WTC11 (cell line): ENCODE measurements at regions not wholly inside any gene's neighbourhood (a gene's known extent, or its start where the extent isn't known, plus 50 kb on each side); places are given as distances from the start of the nearest gene placed in this dataset.

Experiments
- ATAC-seq: fragments of 200-7000 bp; cut with Tn5 transposase; 2 replicates; pipeline ENCODE4 v1.10.0; 2021; ENCODE audit warnings: mild to moderate bottlenecking, moderate library complexity
- CTCF ChIA-PET: fragments of 300-600 bp; sonication (Branson Sonifier 250); formaldehyde crosslinking; loops from one replicate; lab custom pipeline; 2021; ENCODE audit warnings: antibody characterized with exemption; lab: Charles Lee
- POLR2A ChIA-PET: fragments of 350-600 bp; sonication (Branson Sonifier 250); formaldehyde crosslinking; loops from one replicate; lab custom pipeline; 2021; ENCODE audit warnings: antibody characterized with exemption; lab: Charles Lee
- DNase-seq: peaks from one replicate; pipeline ENCODE4 v3.0.0; 2021; ENCODE audit warnings: low spot score
- H3K27ac Mint-ChIP-seq: 2 replicates; pipeline ENCODE4 v1.8.0; 2021; ENCODE audit warnings: mixed read lengths
- H3K27me3 Mint-ChIP-seq: 2 replicates; pipeline ENCODE4 v1.8.0; 2021; ENCODE audit warnings: low read depth, mild to moderate bottlenecking, moderate library complexity, mixed read lengths
- H3K36me3 Mint-ChIP-seq: 2 replicates; pipeline ENCODE4 v1.8.0; 2021; ENCODE audit warnings: mixed read lengths
- H3K4me1 Mint-ChIP-seq: 2 replicates; pipeline ENCODE4 v1.8.0; 2022; ENCODE audit warnings: mixed read lengths
- H3K4me3 Mint-ChIP-seq: 2 replicates; pipeline ENCODE4 v1.8.0; 2021; ENCODE audit warnings: mild to moderate bottlenecking, moderate library complexity, mixed read lengths
- H3K9me3 Mint-ChIP-seq: 2 replicates; pipeline ENCODE4 v1.8.0; 2021; ENCODE audit warnings: mixed read lengths
- ATF1 ChIP-seq: sonication (generic); formaldehyde crosslinking; IDR thresholded peaks from 2 replicates; pipeline ENCODE4 v1.8.1; 2023; ENCODE audit warnings: mild to moderate bottlenecking, moderate library complexity, missing genetic modification reagents
- CDX4 ChIP-seq: fragments of 250-450 bp; sonication (Bioruptor Pico); IDR thresholded peaks from 2 replicates; pipeline ENCODE4 v1.9.0; 2021; ENCODE audit warnings: moderate library complexity, mild to moderate bottlenecking, inconsistent platforms, borderline replicate concordance
- ESRRA ChIP-seq: sonication (generic); formaldehyde crosslinking; IDR thresholded peaks from 2 replicates; pipeline ENCODE4 v1.8.1; 2022; ENCODE audit warnings: mild to moderate bottlenecking, missing genetic modification reagents, borderline replicate concordance
- FOXP4 ChIP-seq: sonication (generic); formaldehyde crosslinking; IDR thresholded peaks from 2 replicates; pipeline ENCODE4 v1.8.0; 2022; ENCODE audit warnings: mild to moderate bottlenecking, missing genetic modification reagents
- GTF2I ChIP-seq: fragments of 250-450 bp; sonication (Bioruptor Pico); conservative IDR thresholded peaks from 2 replicates; pipeline ENCODE4 v1.4.0; 2021; ENCODE audit warnings: mild to moderate bottlenecking
- NFYB ChIP-seq: sonication (generic); formaldehyde crosslinking; conservative IDR thresholded peaks from 2 replicates; pipeline ENCODE4 v1.8.0; 2022; ENCODE audit warnings: low read depth, missing genetic modification reagents
- NR2C2 ChIP-seq: sonication (generic); formaldehyde crosslinking; IDR thresholded peaks from 2 replicates; pipeline ENCODE4 v1.8.0; 2022; ENCODE audit warnings: mild to moderate bottlenecking, missing genetic modification reagents
- NR3C1 ChIP-seq: sonication (generic); formaldehyde crosslinking; conservative IDR thresholded peaks from 2 replicates; pipeline ENCODE4 v1.8.1; 2023; ENCODE audit warnings: low read depth, mild to moderate bottlenecking, missing genetic modification reagents
- PRRX2 ChIP-seq: fragments of 250-450 bp; sonication (Bioruptor Pico); IDR thresholded peaks from 2 replicates; pipeline ENCODE4 v1.8.0; 2021; ENCODE audit warnings: mild to moderate bottlenecking
- RELA ChIP-seq: sonication (generic); formaldehyde crosslinking; IDR thresholded peaks from 2 replicates; pipeline ENCODE4 v1.8.1; 2022; ENCODE audit warnings: missing genetic modification reagents, mild to moderate bottlenecking, borderline replicate concordance
- SP1 ChIP-seq: sonication (generic); formaldehyde crosslinking; conservative IDR thresholded peaks from 2 replicates; pipeline ENCODE4 v1.8.1; 2022; ENCODE audit warnings: missing genetic modification reagents
- TEAD4 ChIP-seq: sonication (generic); formaldehyde crosslinking; IDR thresholded peaks from 2 replicates; pipeline ENCODE4 v1.8.0; 2022; ENCODE audit warnings: mild to moderate bottlenecking, missing genetic modification reagents
- ZNF138 ChIP-seq: sonication (generic); formaldehyde crosslinking; conservative IDR thresholded peaks from 2 replicates; pipeline ENCODE4 v1.8.1; 2022; ENCODE audit warnings: mild to moderate bottlenecking, moderate library complexity, missing genetic modification reagents
- ZNF219 ChIP-seq: sonication (generic); formaldehyde crosslinking; IDR thresholded peaks from 2 replicates; pipeline ENCODE4 v1.8.0; 2023; ENCODE audit warnings: missing genetic modification reagents, mild to moderate bottlenecking, borderline replicate concordance
- ZNF263 ChIP-seq: sonication (generic); formaldehyde crosslinking; IDR thresholded peaks from 2 replicates; pipeline ENCODE4 v1.8.1; 2022; ENCODE audit warnings: low read depth, mild to moderate bottlenecking, moderate library complexity, missing genetic modification reagents
- ZNF532 ChIP-seq: fragments of 250-450 bp; sonication (Bioruptor Pico); IDR thresholded peaks from 2 replicates; pipeline ENCODE4 v1.9.0; 2021; ENCODE audit warnings: mild to moderate bottlenecking, borderline replicate concordance
- TF ChIP-seq, protein P1 (sequence below): sonication (generic); formaldehyde crosslinking; IDR thresholded peaks from 2 replicates; pipeline ENCODE4 v1.8.0; 2023; ENCODE audit warnings: mild to moderate bottlenecking, missing genetic modification reagents
- TF ChIP-seq, protein P2 (sequence below): sonication (generic); formaldehyde crosslinking; IDR thresholded peaks from 2 replicates; pipeline ENCODE4 v1.8.1; 2023; ENCODE audit warnings: mild to moderate bottlenecking, missing genetic modification reagents, moderate library complexity
- TF ChIP-seq, protein P3 (sequence below): sonication (generic); formaldehyde crosslinking; IDR thresholded peaks from 2 replicates; pipeline ENCODE4 v1.8.0; 2022; ENCODE audit warnings: mild to moderate bottlenecking, missing genetic modification reagents
- TF ChIP-seq, protein P4 (sequence below): sonication (generic); formaldehyde crosslinking; IDR thresholded peaks from 2 replicates; pipeline ENCODE4 v1.8.1; 2023; ENCODE audit warnings: mild to moderate bottlenecking, missing genetic modification reagents

GRCh38 chr10:80871083-80871482 is 333.4 kb downstream of the SH2D4B start:
- Mint-ChIP-seq H3K4me3 (no peak overlapping the region), H3K36me3 (peaks cover 10% of the 10 kb centered on the region), H3K27me3 (no peaks in the 10 kb centered on the region; the same call in 1 of the 2 replicates), H3K4me1 (no peaks in the 10 kb centered on the region), H3K27ac (no peak overlapping the region), H3K9me3 (peaks cover 31% of the 10 kb centered on the region)
- ChIA-PET CTCF (no interaction called here), POLR2A (no interaction called here)
- DNase-seq (no peak), ATAC-seq (no peak)
- no peak for TF ChIP-seq ESRRA (CRISPR knock-in tag)
- TF ChIP-seq, protein P1, sequence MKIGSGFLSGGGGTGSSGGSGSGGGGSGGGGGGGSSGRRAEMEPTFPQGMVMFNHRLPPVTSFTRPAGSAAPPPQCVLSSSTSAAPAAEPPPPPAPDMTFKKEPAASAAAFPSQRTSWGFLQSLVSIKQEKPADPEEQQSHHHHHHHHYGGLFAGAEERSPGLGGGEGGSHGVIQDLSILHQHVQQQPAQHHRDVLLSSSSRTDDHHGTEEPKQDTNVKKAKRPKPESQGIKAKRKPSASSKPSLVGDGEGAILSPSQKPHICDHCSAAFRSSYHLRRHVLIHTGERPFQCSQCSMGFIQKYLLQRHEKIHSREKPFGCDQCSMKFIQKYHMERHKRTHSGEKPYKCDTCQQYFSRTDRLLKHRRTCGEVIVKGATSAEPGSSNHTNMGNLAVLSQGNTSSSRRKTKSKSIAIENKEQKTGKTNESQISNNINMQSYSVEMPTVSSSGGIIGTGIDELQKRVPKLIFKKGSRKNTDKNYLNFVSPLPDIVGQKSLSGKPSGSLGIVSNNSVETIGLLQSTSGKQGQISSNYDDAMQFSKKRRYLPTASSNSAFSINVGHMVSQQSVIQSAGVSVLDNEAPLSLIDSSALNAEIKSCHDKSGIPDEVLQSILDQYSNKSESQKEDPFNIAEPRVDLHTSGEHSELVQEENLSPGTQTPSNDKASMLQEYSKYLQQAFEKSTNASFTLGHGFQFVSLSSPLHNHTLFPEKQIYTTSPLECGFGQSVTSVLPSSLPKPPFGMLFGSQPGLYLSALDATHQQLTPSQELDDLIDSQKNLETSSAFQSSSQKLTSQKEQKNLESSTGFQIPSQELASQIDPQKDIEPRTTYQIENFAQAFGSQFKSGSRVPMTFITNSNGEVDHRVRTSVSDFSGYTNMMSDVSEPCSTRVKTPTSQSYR = no peak
- no peak for TF ChIP-seq NFYB (CRISPR knock-in tag)
- no peak for TF ChIP-seq TEAD4
- no peak for TF ChIP-seq NR3C1 (CRISPR knock-in tag)
- no peak for TF ChIP-seq SP1 (CRISPR knock-in tag)
- TF ChIP-seq, protein P2, sequence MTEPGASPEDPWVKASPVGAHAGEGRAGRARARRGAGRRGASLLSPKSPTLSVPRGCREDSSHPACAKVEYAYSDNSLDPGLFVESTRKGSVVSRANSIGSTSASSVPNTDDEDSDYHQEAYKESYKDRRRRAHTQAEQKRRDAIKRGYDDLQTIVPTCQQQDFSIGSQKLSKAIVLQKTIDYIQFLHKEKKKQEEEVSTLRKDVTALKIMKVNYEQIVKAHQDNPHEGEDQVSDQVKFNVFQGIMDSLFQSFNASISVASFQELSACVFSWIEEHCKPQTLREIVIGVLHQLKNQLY = no peak
- no peak for TF ChIP-seq ZNF138 (CRISPR knock-in tag)
- no peak for TF ChIP-seq PRRX2 (CRISPR knock-in tag)
- no peak for TF ChIP-seq RELA (CRISPR knock-in tag)
- TF ChIP-seq ZNF263 (CRISPR knock-in tag) = no peak
- TF ChIP-seq ZNF532 (CRISPR knock-in tag) = no peak
- TF ChIP-seq, protein P3, sequence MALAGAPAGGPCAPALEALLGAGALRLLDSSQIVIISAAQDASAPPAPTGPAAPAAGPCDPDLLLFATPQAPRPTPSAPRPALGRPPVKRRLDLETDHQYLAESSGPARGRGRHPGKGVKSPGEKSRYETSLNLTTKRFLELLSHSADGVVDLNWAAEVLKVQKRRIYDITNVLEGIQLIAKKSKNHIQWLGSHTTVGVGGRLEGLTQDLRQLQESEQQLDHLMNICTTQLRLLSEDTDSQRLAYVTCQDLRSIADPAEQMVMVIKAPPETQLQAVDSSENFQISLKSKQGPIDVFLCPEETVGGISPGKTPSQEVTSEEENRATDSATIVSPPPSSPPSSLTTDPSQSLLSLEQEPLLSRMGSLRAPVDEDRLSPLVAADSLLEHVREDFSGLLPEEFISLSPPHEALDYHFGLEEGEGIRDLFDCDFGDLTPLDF = no peak
- no peak for TF ChIP-seq GTF2I (CRISPR knock-in tag)
- no peak for TF ChIP-seq NR2C2 (CRISPR knock-in tag)
- TF ChIP-seq, protein P4, sequence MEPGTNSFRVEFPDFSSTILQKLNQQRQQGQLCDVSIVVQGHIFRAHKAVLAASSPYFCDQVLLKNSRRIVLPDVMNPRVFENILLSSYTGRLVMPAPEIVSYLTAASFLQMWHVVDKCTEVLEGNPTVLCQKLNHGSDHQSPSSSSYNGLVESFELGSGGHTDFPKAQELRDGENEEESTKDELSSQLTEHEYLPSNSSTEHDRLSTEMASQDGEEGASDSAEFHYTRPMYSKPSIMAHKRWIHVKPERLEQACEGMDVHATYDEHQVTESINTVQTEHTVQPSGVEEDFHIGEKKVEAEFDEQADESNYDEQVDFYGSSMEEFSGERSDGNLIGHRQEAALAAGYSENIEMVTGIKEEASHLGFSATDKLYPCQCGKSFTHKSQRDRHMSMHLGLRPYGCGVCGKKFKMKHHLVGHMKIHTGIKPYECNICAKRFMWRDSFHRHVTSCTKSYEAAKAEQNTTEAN (CRISPR knock-in tag) = no peak
- no peak for TF ChIP-seq ZNF219 (CRISPR knock-in tag)

GRCh38 chr10:80878330-80878729 is 340.6 kb downstream of the SH2D4B start:
- ChIA-PET CTCF (no interaction called here), POLR2A (no interaction called here)
- Mint-ChIP-seq H3K36me3 (peaks cover 26% of the 10 kb centered on the region), H3K27me3 (peaks cover 12% of the 10 kb centered on the region), H3K9me3 (peaks cover 37% of the 10 kb centered on the region), H3K4me3 (no peak overlapping the region), H3K4me1 (no peaks in the 10 kb centered on the region), H3K27ac (no peak overlapping the region)
- ATAC-seq (no peak), DNase-seq (no peak)
- TF ChIP-seq ATF1 = no peak
- no peak for TF ChIP-seq CDX4 (CRISPR knock-in tag)
- TF ChIP-seq, protein P1 = no peak
- no peak for TF ChIP-seq FOXP4 (CRISPR knock-in tag)
